MCF 10A (cell line): ENCODE measurements at regions not wholly inside any gene's neighbourhood (a gene's known extent, or its start where the extent isn't known, plus 50 kb on each side); places are given as distances from the start of the nearest gene placed in this dataset.

ENCODE experiments used
- BruUV-seq: library from RNA; stranded (reverse); fragments of 400-500 nt; replicated peaks from 2 replicates; lab custom pipeline; 2021; lab: Mats Ljungman, UMichigan
- CTCF ChIA-PET: fragments of 300-600 bp; sonication (Branson Sonifier 250); formaldehyde crosslinking; extraction: SDS; loops from one replicate; lab custom pipeline; 2021; ENCODE audit warnings: antibody characterized with exemption, inconsistent platforms; lab: Yijun Ruan, JAX
- POLR2A ChIA-PET: fragments of 300-600, 350-650 bp; sonication (Branson Sonifier 250); formaldehyde crosslinking; extraction: SDS; loops from one replicate; lab custom pipeline; 2020; ENCODE audit warnings: antibody characterized with exemption, inconsistent platforms; lab: Yijun Ruan, JAX
- DNase-seq: peaks from one replicate; pipeline ENCODE4 v3.0.0-alpha.2; 2018; ENCODE audit not compliant: unreplicated experiment
- H3K27ac Mint-ChIP-seq: one replicate; pipeline ENCODE4 v1.8.0; 2022; ENCODE audit warnings: mild to moderate bottlenecking, low read depth, mixed read lengths; ENCODE audit not compliant: unreplicated experiment
- H3K27me3 Mint-ChIP-seq: one replicate; pipeline ENCODE4 v1.8.0; 2022; ENCODE audit warnings: mixed read lengths; ENCODE audit not compliant: insufficient read depth, unreplicated experiment
- H3K36me3 Mint-ChIP-seq: one replicate; pipeline ENCODE4 v1.8.0; 2022; ENCODE audit warnings: mild to moderate bottlenecking, moderate library complexity, mixed read lengths; ENCODE audit not compliant: insufficient read depth, unreplicated experiment
- H3K4me1 Mint-ChIP-seq: one replicate; pipeline ENCODE4 v1.8.0; 2022; ENCODE audit warnings: mixed read lengths; ENCODE audit not compliant: insufficient read depth, unreplicated experiment
- H3K4me3 Mint-ChIP-seq: one replicate; pipeline ENCODE4 v1.8.0; 2022; ENCODE audit warnings: mild to moderate bottlenecking, moderate library complexity, mixed read lengths; ENCODE audit not compliant: unreplicated experiment
- H3K9me3 Mint-ChIP-seq: one replicate; pipeline ENCODE4 v1.8.0; 2022; ENCODE audit warnings: mixed read lengths; ENCODE audit not compliant: unreplicated experiment
- intact Hi-C: fragments of 100-400 bp; cut with micrococcal nuclease; formaldehyde crosslinking; loops from 2 replicates; pipeline ENCODE4 v1.14.1; 2022
- TF ChIP-seq, protein P1 (sequence below): fragments of 200-600 bp; IDR thresholded peaks from one replicate; pipeline ENCODE4 v1.8.0; 2022; ENCODE audit warnings: antibody characterized with exemption, mild to moderate bottlenecking; ENCODE audit not compliant: unreplicated experiment

DNA sequence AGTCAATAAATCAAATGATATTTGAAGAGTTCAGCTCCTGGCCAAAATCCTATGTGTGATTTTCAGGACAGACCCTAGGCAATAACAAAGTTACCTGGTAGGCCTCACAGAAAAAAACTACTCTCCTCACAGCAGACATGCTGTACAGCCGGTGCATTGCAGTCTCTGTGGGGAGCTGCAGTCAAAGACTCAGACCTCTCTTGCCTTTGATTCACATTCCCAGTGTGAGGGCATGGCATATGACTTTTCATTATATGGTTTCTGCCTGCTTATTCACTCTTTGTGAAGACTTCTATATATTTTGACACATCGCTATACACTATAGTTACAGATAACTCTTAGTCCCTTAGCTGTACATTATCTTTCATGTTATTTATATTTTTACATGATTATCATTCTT, 2684.3 kb upstream of the PCDH20 start:
- intact Hi-C loops, result no loop called here
- DNase-seq, result no peak
- POLR2A ChIA-PET, result no interaction called here
- no TSS peak for BruUV-seq
- CTCF ChIA-PET, result no interaction called here
- no peak overlapping the region for H3K4me3 Mint-ChIP-seq
- H3K4me1 Mint-ChIP-seq, result no peaks in the 10 kb centered on the region
- H3K27ac Mint-ChIP-seq, result no peak overlapping the region
- TF ChIP-seq, protein P1, sequence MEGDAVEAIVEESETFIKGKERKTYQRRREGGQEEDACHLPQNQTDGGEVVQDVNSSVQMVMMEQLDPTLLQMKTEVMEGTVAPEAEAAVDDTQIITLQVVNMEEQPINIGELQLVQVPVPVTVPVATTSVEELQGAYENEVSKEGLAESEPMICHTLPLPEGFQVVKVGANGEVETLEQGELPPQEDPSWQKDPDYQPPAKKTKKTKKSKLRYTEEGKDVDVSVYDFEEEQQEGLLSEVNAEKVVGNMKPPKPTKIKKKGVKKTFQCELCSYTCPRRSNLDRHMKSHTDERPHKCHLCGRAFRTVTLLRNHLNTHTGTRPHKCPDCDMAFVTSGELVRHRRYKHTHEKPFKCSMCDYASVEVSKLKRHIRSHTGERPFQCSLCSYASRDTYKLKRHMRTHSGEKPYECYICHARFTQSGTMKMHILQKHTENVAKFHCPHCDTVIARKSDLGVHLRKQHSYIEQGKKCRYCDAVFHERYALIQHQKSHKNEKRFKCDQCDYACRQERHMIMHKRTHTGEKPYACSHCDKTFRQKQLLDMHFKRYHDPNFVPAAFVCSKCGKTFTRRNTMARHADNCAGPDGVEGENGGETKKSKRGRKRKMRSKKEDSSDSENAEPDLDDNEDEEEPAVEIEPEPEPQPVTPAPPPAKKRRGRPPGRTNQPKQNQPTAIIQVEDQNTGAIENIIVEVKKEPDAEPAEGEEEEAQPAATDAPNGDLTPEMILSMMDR, result no peak
- no peaks in the 10 kb centered on the region for H3K36me3 Mint-ChIP-seq
- H3K9me3 Mint-ChIP-seq, result peaks cover 5% of the 10 kb centered on the region
- H3K27me3 Mint-ChIP-seq, result no peaks in the 10 kb centered on the region

DNA sequence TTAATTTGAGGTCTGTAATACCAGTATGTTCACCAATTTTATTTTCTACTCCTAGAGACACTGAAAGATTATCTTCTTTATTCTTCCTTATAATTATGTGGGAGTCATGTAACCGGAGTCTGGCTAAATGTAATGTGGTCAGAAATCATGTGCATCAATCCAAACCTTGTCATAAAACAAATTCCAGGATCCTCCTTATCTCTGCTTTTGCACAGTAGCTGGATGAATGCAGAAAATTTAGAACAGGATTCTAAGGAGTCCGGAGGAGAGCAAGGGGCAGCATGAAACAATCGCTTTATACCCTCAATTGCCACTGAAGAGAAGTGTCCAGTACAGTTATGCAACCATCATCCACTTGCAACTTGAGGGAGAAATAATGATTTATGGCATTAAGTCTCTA, 2674.7 kb upstream of the PCDH20 start:
- TF ChIP-seq, protein P1, result no peak
- BruUV-seq, result no TSS peak
- CTCF ChIA-PET, result no interaction called here
- Mint-ChIP-seq H3K27ac (no peak overlapping the region), H3K9me3 (peaks cover 5% of the 10 kb centered on the region), H3K4me3 (no peak overlapping the region), H3K36me3 (no peaks in the 10 kb centered on the region), H3K4me1 (no peaks in the 10 kb centered on the region), H3K27me3 (no peaks in the 10 kb centered on the region)
- POLR2A ChIA-PET, result no interaction called here
- no peak for DNase-seq
- intact Hi-C loops, result no loop called here

GRCh38 chr13:64088491-64088890, 2672.8 kb upstream of the PCDH20 start:
- ChIA-PET POLR2A (no interaction called here), CTCF (no interaction called here)
- Mint-ChIP-seq H3K36me3 (no peaks in the 10 kb centered on the region), H3K27me3 (no peaks in the 10 kb centered on the region), H3K4me1 (no peaks in the 10 kb centered on the region), H3K9me3 (no peaks in the 10 kb centered on the region), H3K4me3 (no peak overlapping the region), H3K27ac (no peak overlapping the region)
- intact Hi-C loops, result no loop called here
- BruUV-seq, result no TSS peak
- TF ChIP-seq, protein P1, result no peak
- DNase-seq, result no peak

DNA sequence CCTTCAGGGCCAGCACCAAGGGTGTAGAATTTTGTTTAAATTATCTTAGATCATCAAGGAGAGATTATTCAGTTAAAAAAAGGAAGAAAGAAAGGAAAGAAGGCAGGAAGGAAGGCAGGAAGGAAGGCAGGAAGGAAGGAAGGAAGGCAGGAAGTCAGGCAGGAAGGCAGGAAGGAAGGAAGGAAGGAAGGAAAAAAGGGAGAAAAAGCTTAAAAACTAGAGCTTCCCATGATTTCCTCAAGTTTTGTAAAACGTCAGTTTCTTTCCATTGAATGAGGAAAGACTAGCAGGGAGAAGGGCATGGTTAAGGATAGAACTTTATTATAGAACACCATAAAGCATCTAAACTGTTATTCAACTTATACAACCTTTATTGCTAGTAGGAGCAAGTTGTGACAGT, 2672.0 kb upstream of the PCDH20 start:
- Mint-ChIP-seq H3K27ac (no peak overlapping the region), H3K4me1 (no peaks in the 10 kb centered on the region), H3K4me3 (no peak overlapping the region), H3K9me3 (no peaks in the 10 kb centered on the region), H3K36me3 (no peaks in the 10 kb centered on the region), H3K27me3 (no peaks in the 10 kb centered on the region)
- CTCF ChIA-PET, result no interaction called here
- TF ChIP-seq, protein P1, result no peak
- POLR2A ChIA-PET, result no interaction called here
- intact Hi-C loops, result no loop called here
- no peak for DNase-seq
- BruUV-seq, result no TSS peak
